HepG2 (cell line): ENCODE measurements at regions not wholly inside any gene's neighbourhood (a gene's known extent, or its start where the extent isn't known, plus 50 kb on each side); places are given as distances from the start of the nearest gene placed in this dataset.

Source experiments
- ATAC-seq: fragments of 200-7000 bp; cut with Tn5 transposase; 3 replicates; pipeline ENCODE4 v1.9.1; 2020; ENCODE audit warnings: mild to moderate bottlenecking, moderate library complexity
- BruUV-seq: library from RNA; stranded (reverse); fragments of 400-500 nt; replicated peaks from 2 replicates; lab custom pipeline; 2021; lab: Mats Ljungman, UMichigan
- CTCF ChIA-PET: fragments of 300-600 bp; formaldehyde crosslinking; extraction: SDS; loops from one replicate; lab custom pipeline; 2021; ENCODE audit warnings: low total read pairs, inconsistent platforms, low intra/inter-chr PET ratio; lab: Yijun Ruan, JAX
- POLR2A ChIA-PET: fragments of 350-600 bp; sonication (Branson Sonifier 250); formaldehyde crosslinking; loops from one replicate; lab custom pipeline; 2020; ENCODE audit warnings: antibody characterized with exemption, inconsistent platforms; lab: Yijun Ruan, JAX
- DNase-seq: peaks from one replicate; pipeline ENCODE4 v3.0.0-alpha.2; 2015; ENCODE audit warnings: low spot score
- FAIRE-seq: peaks from 3 replicates; lab custom pipeline; 2011; peaks lifted over from hg19 to GRCh38; lab: Jason Lieb, UNC
- H2AFZ ChIP-seq: one replicate; pipeline ENCODE4 v1.6.1; 2011; ENCODE audit warnings: low read length, inconsistent platforms
- H3K27ac ChIP-seq: fragments of 300-600 bp; 3 replicates; pipeline ENCODE4 v1.8.0; 2011; ENCODE audit warnings: mixed run types, mild to moderate bottlenecking, mixed read lengths, low read length, inconsistent platforms; ENCODE audit not compliant: insufficient read depth; ENCODE audit errors: extremely low read length
- H3K27me3 ChIP-seq, 2 experiments: fragments of 200-600 bp in 1 of 2; 2 replicates in 1 of 2; 3 replicates in 1 of 2; pipeline versions ENCODE4 v1.6.0 to v1.8.0; 2011; ENCODE audit warnings: low read length in 2 of 2, mild to moderate bottlenecking in 2 of 2, moderate library complexity in 2 of 2, inconsistent platforms in 1 of 2; ENCODE audit not compliant: insufficient read depth in 2 of 2, control insufficient read depth in 1 of 2
- H3K36me3 ChIP-seq, 2 experiments: fragments of 200-600 bp in 1 of 2; replicated peaks in 1 of 2; 2 replicates in 1 of 2; 3 replicates in 1 of 2; pipeline versions ENCODE4 v1.5.1 to v1.8.0; 2011; ENCODE audit warnings: low read length in 2 of 2, inconsistent platforms in 1 of 2; ENCODE audit not compliant: insufficient read depth in 2 of 2, control insufficient read depth in 1 of 2
- H3K4me1 ChIP-seq: 2 replicates; pipeline ENCODE4 v1.5.1; 2012; ENCODE audit warnings: low read length, inconsistent platforms; ENCODE audit not compliant: insufficient read depth
- H3K4me2 ChIP-seq: 2 replicates; pipeline ENCODE4 v1.6.0; 2011; ENCODE audit warnings: low read depth, low read length, inconsistent platforms
- H3K4me3 ChIP-seq, 3 experiments: fragments of 200-600 bp in 1 of 3; sonication (generic), shearing (Covaris generic) in 1 of 3; replicated peaks in 1 of 3; 2 replicates each; pipeline ENCODE4 v1.5.1; 2011 to 2016; ENCODE audit warnings: low read length in 3 of 3, inconsistent platforms in 2 of 3, low read depth in 2 of 3, mild to moderate bottlenecking in 2 of 3, control low read depth in 1 of 3, mixed read lengths in 1 of 3; ENCODE audit not compliant: insufficient read depth in 1 of 3
- H3K79me2 ChIP-seq: one replicate; pipeline ENCODE4 v1.6.1; 2011; ENCODE audit warnings: low read length, inconsistent platforms; ENCODE audit not compliant: insufficient read depth
- H3K9ac ChIP-seq: 2 replicates; pipeline ENCODE4 v1.6.0; 2011; ENCODE audit warnings: mild to moderate bottlenecking, low read depth, low read length, inconsistent platforms; ENCODE audit not compliant: insufficient read depth
- H3K9me3 ChIP-seq: 2 replicates; pipeline ENCODE4 v1.5.1; 2012; ENCODE audit warnings: mild to moderate bottlenecking, low read length
- H4K20me1 ChIP-seq: 2 replicates; pipeline ENCODE4 v1.6.0; 2011; ENCODE audit warnings: inconsistent platforms, mild to moderate bottlenecking, low read length, moderate library complexity; ENCODE audit not compliant: insufficient read depth
- AHR ChIP-seq: IDR thresholded peaks from 2 replicates; pipeline ENCODE4 v1.6.1; 2018; ENCODE audit warnings: missing genetic modification reagents, missing compliant biosample characterization
- GTF2F1 ChIP-seq: fragments of 150-350 bp; IDR thresholded peaks from 2 replicates; pipeline ENCODE4 v1.6.1; 2014; ENCODE audit warnings: low read length
- MTA1 ChIP-seq: sonication (generic); formaldehyde crosslinking; IDR thresholded peaks from 2 replicates; pipeline ENCODE4 v1.4.0; 2020; ENCODE audit warnings: missing genetic modification reagents, mild to moderate bottlenecking, borderline replicate concordance
- NRL ChIP-seq: sonication (generic); formaldehyde crosslinking; IDR thresholded peaks from 2 replicates; pipeline ENCODE4 v1.5.0; 2020; ENCODE audit warnings: missing genetic modification reagents, mild to moderate bottlenecking, moderate library complexity, borderline replicate concordance
- ZNF264 ChIP-seq: sonication (generic); formaldehyde crosslinking; IDR thresholded peaks from 2 replicates; pipeline ENCODE4 v1.4.0; 2020; ENCODE audit warnings: missing genetic modification reagents
- ZNF296 ChIP-seq: sonication (generic); formaldehyde crosslinking; conservative IDR thresholded peaks from 2 replicates; pipeline ENCODE4 v1.5.0; 2020; ENCODE audit warnings: mild to moderate bottlenecking, missing genetic modification reagents
- ZNF816 ChIP-seq: sonication (generic); formaldehyde crosslinking; IDR thresholded peaks from 2 replicates; pipeline ENCODE4 v1.8.0; 2022; ENCODE audit warnings: missing genetic modification reagents, mild to moderate bottlenecking, borderline replicate concordance
- WGBS: methylation state at CpG from one replicate; pipeline ENCODE4 v1.1.6; 2017; ENCODE audit warnings: low lambda C conversion rate; 5-methylcytosine and 5-hydroxymethylcytosine counted together
- in situ Hi-C: cut with HindIII; loops from 2 replicates; pipeline ENCODE4 v1.10.0; 2017; ENCODE audit warnings: low pct_unique_long_range_greater_than_20kb; ENCODE audit not compliant: extremely low pct_ligation_motif_present
- intact Hi-C: fragments of 100-400 bp; cut with micrococcal nuclease; formaldehyde crosslinking; loops from one replicate; pipeline ENCODE4 v1.10.0; 2022; ENCODE audit not compliant: unreplicated experiment
- TF ChIP-seq, protein P1 (sequence below): sonication (generic); formaldehyde crosslinking; IDR thresholded peaks from 2 replicates; pipeline ENCODE4 v1.9.0; 2021; ENCODE audit warnings: missing genetic modification reagents, mild to moderate bottlenecking, borderline replicate concordance
- TF ChIP-seq, protein P2 (sequence below): fragments of 450-650 bp; IDR thresholded peaks from 2 replicates; pipeline ENCODE4 v1.6.1; 2016
- TF ChIP-seq, protein P3 (sequence below): sonication (generic); formaldehyde crosslinking; IDR thresholded peaks from 2 replicates; pipeline ENCODE4 v1.4.0; 2020; ENCODE audit warnings: mild to moderate bottlenecking, missing genetic modification reagents

DNA sequence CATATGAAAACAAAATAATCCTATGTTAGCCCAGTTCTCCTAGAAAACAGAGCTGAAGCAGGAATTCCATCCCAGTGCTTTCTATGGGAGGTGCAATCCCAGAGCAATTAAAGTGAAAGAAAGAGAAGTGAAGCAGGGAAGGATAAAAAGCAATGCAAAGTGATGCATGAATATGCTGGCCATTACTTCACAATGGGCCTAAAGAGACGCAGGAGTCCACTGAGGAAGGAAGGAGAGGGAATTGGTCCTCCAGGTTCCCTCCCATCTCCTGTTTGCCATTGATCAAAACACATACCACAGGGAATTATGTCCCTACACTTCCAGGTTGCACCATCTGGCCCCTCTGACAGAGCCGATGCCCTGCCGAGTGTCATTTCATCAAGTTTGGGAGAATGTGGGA, 392.2 kb upstream of the NFE2L3 start (continued):
- TF ChIP-seq NRL (CRISPR knock-in tag) (no peak), AHR (CRISPR knock-in tag) (no peak), ZNF264 (no peak), ZNF296 (CRISPR knock-in tag) (no peak)

DNA sequence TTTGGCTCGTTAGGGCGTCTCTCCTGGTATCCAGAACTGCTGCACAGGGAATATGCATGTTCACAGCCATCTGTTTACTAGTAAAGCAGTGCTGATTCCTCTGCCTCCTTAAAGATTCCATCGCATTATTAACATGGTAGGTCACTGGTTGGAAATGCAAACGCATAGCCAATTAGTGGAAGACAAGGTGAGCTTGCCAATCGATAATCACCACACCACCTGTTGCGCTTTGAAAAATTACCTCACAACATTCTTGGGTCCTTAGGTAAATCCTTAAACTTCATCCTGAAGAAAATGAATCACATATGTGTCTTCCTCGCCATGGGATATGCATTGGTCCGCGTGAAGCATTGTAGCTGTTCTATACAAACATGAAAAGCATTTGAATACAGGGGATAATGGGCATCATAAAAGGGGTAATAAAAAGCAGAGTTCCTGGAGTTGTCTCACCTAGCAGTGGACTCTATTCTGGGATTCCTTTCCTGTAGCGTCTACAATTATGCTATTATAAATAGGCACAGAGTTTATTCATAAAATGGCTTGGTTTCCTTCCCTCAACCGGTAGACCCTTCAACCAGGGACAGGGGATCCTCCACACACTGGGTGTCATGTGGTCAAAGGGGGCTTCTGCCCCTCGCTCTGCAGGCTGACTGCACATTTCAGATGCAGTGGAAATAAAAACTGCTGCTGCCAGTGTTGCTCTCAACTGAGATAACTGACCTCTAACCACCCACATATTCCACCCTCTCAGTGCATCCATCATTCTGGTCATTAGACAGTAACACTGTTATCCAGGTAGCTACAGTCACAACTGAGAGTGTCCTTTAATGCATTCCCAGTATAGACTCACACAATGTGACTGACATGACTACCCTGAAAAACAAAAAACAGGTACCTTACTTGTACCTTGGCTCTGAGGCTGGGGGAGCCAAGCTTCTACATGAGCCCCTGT, 389.2 kb upstream of the NFE2L3 start:
- Histone ChIP-seq H3K9me3 (no peaks in the 10 kb centered on the region), H4K20me1 (no peaks in the 10 kb centered on the region), H2AFZ (no peak overlapping the region), H3K9ac (no peak overlapping the region), H3K79me2 (no peaks in the 10 kb centered on the region), H3K4me2 (no peak overlapping the region), H3K27me3 (0 out of 5 replicates have a peak, but pooled peaks cover 0 to 3% of the 10 kb centered on the region in 2 experiments), H3K27ac (no peak overlapping the region), H3K36me3 (no peaks in the 10 kb centered on the region), H3K4me3 (no peak overlapping the region), H3K4me1 (no peaks in the 10 kb centered on the region)
- ChIA-PET POLR2A (no interaction called here), CTCF (no interaction called here)
- no TSS peak for BruUV-seq
- intact Hi-C loops = no loop called here
- FAIRE-seq (no peak), ATAC-seq (no peak), DNase-seq (no peak)
- 38% methylated on average over 12 of the region's 12 CpGs for WGBS
- no peak for TF ChIP-seq ZNF816 (CRISPR knock-in tag)
- in situ Hi-C loops = no loop called here

DNA sequence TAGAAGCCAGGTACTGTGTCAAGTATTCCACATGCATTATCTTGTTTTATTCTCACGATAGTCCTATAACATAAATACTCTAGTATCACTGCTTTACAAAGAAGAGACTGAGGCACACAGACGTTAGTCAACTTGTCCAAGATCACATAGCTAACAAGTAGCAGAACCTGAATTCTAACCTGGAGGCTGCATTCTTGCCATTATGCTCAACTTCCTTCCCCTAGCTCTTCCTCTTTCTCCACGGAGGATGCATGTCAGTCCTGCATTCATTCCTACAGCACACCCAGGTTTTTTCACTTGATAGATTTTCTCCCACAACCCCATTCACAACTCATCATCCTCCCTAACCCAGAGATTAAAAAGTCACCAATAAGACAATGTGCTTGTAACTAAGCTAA, 388.5 kb upstream of the NFE2L3 start:
- no peak overlapping the region for H2AFZ ChIP-seq
- no peaks in the 10 kb centered on the region for H3K9me3 ChIP-seq
- ChIA-PET POLR2A (no interaction called here), CTCF (no interaction called here)
- H3K4me3 ChIP-seq = no peak overlapping the region
- H3K4me1 ChIP-seq = no peaks in the 10 kb centered on the region
- no peaks in the 10 kb centered on the region for H3K79me2 ChIP-seq
- no peak for FAIRE-seq
- no peaks in the 10 kb centered on the region for H3K36me3 ChIP-seq
- no TSS peak for BruUV-seq
- H4K20me1 ChIP-seq = no peaks in the 10 kb centered on the region
- in situ Hi-C loops (no loop called here), intact Hi-C loops (no loop called here)
- H3K4me2 ChIP-seq = no peak overlapping the region
- no peak overlapping the region for H3K9ac ChIP-seq
- ATAC-seq = no peak
- 0% methylated on average over 3 of the region's 3 CpGs for WGBS
- 0 out of 5 replicates have a peak, but pooled peaks cover 0 to 3% of the 10 kb centered on the region in 2 experiments for H3K27me3 ChIP-seq
- no peak overlapping the region for H3K27ac ChIP-seq
- DNase-seq = no peak
- TF ChIP-seq MTA1 (CRISPR knock-in tag) (no peak), GTF2F1 (no peak)
- TF ChIP-seq, protein P1, sequence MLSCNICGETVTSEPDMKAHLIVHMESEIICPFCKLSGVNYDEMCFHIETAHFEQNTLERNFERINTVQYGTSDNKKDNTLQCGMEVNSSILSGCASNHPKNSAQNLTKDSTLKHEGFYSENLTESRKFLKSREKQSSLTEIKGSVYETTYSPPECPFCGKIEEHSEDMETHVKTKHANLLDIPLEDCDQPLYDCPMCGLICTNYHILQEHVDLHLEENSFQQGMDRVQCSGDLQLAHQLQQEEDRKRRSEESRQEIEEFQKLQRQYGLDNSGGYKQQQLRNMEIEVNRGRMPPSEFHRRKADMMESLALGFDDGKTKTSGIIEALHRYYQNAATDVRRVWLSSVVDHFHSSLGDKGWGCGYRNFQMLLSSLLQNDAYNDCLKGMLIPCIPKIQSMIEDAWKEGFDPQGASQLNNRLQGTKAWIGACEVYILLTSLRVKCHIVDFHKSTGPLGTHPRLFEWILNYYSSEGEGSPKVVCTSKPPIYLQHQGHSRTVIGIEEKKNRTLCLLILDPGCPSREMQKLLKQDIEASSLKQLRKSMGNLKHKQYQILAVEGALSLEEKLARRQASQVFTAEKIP (CRISPR knock-in tag) = no peak
- TF ChIP-seq, protein P2, sequence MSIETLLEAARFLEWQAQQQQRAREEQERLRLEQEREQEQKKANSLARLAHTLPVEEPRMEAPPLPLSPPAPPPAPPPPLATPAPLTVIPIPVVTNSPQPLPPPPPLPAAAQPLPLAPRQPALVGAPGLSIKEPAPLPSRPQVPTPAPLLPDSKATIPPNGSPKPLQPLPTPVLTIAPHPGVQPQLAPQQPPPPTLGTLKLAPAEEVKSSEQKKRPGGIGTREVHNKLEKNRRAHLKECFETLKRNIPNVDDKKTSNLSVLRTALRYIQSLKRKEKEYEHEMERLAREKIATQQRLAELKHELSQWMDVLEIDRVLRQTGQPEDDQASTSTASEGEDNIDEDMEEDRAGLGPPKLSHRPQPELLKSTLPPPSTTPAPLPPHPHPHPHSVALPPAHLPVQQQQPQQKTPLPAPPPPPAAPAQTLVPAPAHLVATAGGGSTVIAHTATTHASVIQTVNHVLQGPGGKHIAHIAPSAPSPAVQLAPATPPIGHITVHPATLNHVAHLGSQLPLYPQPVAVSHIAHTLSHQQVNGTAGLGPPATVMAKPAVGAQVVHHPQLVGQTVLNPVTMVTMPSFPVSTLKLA = no peak
- TF ChIP-seq, protein P3, sequence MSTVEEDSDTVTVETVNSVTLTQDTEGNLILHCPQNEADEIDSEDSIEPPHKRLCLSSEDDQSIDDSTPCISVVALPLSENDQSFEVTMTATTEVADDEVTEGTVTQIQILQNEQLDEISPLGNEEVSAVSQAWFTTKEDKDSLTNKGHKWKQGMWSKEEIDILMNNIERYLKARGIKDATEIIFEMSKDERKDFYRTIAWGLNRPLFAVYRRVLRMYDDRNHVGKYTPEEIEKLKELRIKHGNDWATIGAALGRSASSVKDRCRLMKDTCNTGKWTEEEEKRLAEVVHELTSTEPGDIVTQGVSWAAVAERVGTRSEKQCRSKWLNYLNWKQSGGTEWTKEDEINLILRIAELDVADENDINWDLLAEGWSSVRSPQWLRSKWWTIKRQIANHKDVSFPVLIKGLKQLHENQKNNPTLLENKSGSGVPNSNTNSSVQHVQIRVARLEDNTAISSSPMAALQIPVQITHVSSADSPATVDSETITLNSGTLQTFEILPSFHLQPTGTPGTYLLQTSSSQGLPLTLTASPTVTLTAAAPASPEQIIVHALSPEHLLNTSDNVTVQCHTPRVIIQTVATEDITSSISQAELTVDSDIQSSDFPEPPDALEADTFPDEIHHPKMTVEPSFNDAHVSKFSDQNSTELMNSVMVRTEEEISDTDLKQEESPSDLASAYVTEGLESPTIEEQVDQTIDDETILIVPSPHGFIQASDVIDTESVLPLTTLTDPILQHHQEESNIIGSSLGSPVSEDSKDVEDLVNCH (CRISPR knock-in tag) = no peak
